ENCODE measurements at regions not wholly inside any gene's neighbourhood (a gene's known extent, or its start where the extent isn't known, plus 50 kb on each side); places are given as distances from the start of the nearest gene placed in this dataset.
"Not testable (repeated sequence)": the region's sequence is repeated elsewhere in the genome, so short reads cannot be mapped to it uniquely, and the experiment has no call there.

DNA sequence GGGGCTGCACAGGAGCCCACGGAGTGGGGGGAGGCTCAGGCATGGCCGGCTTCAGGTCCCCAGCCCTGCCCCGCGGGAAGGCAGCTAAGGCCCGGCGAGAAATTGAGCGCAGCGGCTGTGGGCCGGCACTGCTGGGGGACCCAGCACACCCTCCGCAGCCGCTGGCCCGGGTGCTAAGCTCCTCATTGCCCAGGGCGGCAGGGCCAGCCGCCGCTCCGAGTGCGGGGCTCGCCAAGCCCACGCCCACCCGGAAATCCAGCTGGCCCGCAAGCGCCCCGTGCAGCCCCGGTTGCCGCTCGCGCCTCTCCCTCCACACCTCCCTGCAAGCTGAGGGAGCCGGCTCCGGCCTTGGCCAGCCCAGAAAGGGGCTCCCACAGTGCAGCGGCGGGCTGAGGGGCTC lies 106.0 kb downstream of the FCRL5 start:
- H3K36me3 ChIP-seq (ENCODE audit: insufficient read depth); DNase-seq (ENCODE audit: low spot score); H3K27ac ChIP-seq (ENCODE audit: low read depth); H3K9me3 Mint-ChIP-seq; H3K27me3 Mint-ChIP-seq (ENCODE audit: insufficient read depth, low read depth, poor library complexity); H4K20me1 ChIP-seq (replicated peaks; ENCODE audit: insufficient read depth); H3K4me1 ChIP-seq (ENCODE audit: insufficient read depth); H3K4me3 ChIP-seq; H3K36me3 Mint-ChIP-seq (ENCODE audit: low read depth); H3K4me2 ChIP-seq; H3K4me3 Mint-ChIP-seq; H3K79me2 ChIP-seq (replicated peaks; ENCODE audit: insufficient read depth); H3K9me2 ChIP-seq (ENCODE audit: insufficient read depth); H3K27ac Mint-ChIP-seq; H3K27me3 ChIP-seq (ENCODE audit: insufficient read depth); H3K4me1 Mint-ChIP-seq; ATAC-seq; H3F3A ChIP-seq (replicated peaks; ENCODE audit: low read depth); H2AFZ ChIP-seq: not testable (repeated sequence)

GRCh38 chr1:157445616-157446140 lies 106.6 kb downstream of the FCRL5 start:
- not testable (repeated sequence) for H2AFZ ChIP-seq; H3K9me2 ChIP-seq (ENCODE audit: insufficient read depth); DNase-seq (ENCODE audit: low spot score); H3K79me2 ChIP-seq (replicated peaks; ENCODE audit: insufficient read depth); H3K4me2 ChIP-seq; H3F3A ChIP-seq (replicated peaks; ENCODE audit: low read depth); H3K27me3 Mint-ChIP-seq (ENCODE audit: insufficient read depth, low read depth, poor library complexity); H3K4me3 Mint-ChIP-seq; H3K27ac ChIP-seq (ENCODE audit: low read depth); H3K4me1 Mint-ChIP-seq; ATAC-seq; H3K27me3 ChIP-seq (ENCODE audit: insufficient read depth); H3K36me3 ChIP-seq (ENCODE audit: insufficient read depth); H3K4me3 ChIP-seq; H3K4me1 ChIP-seq (ENCODE audit: insufficient read depth); H3K27ac Mint-ChIP-seq; H3K36me3 Mint-ChIP-seq (ENCODE audit: low read depth); H3K9me3 Mint-ChIP-seq; H4K20me1 ChIP-seq (replicated peaks; ENCODE audit: insufficient read depth)

- no peak for ATAC-seq
- DNase-seq (ENCODE audit: low spot score) = no peak
- Histone ChIP-seq H3K4me3 (no peak overlapping the region), H3K27me3 (ENCODE audit: insufficient read depth) (no peaks in the 10 kb centered on the region), H2AFZ (no peak overlapping the region), H3K4me1 (ENCODE audit: insufficient read depth) (peaks cover 26% of the 10 kb centered on the region), H3K4me2 (no peak overlapping the region), H3F3A (replicated peaks; ENCODE audit: low read depth) (no peaks in the 10 kb centered on the region), H3K36me3 (ENCODE audit: insufficient read depth) (no peaks in the 10 kb centered on the region), H4K20me1 (replicated peaks; ENCODE audit: insufficient read depth) (no peaks in the 10 kb centered on the region), H3K27ac (ENCODE audit: low read depth) (no peak overlapping the region), H3K9me2 (ENCODE audit: insufficient read depth) (peaks cover 18% of the 10 kb centered on the region; the same call in 1 of the 2 replicates), H3K79me2 (replicated peaks; ENCODE audit: insufficient read depth) (no peaks in the 10 kb centered on the region)
- Mint-ChIP-seq H3K36me3 (ENCODE audit: low read depth) (peaks cover 5% of the 10 kb centered on the region; the same call in 1 of the 3 replicates), H3K27me3 (ENCODE audit: insufficient read depth, low read depth, poor library complexity) (peaks cover 2% of the 10 kb centered on the region), H3K27ac (no peak overlapping the region), H3K4me1 (peaks cover 22% of the 10 kb centered on the region; the same call in 2 of the 3 replicates), H3K4me3 (no peak overlapping the region), H3K9me3 (peaks cover 8% of the 10 kb centered on the region; the same call in 2 of the 3 replicates)
- TF ChIP-seq NANOG (IDR thresholded peaks at IDR 0.05; ENCODE audit: borderline replicate concordance) = no peak
- no peak for TF ChIP-seq CREB1 (CRISPR knock-in tag; IDR thresholded peaks at IDR 0.05; ENCODE audit: low read depth)
- no peak for TF ChIP-seq EZH2phosphoT487 (IDR thresholded peaks at IDR 0.05; ENCODE audit: unreplicated experiment)
- TF ChIP-seq ZNF114 (CRISPR knock-in tag; IDR thresholded peaks at IDR 0.05) = no peak
- TF ChIP-seq, protein P1, sequence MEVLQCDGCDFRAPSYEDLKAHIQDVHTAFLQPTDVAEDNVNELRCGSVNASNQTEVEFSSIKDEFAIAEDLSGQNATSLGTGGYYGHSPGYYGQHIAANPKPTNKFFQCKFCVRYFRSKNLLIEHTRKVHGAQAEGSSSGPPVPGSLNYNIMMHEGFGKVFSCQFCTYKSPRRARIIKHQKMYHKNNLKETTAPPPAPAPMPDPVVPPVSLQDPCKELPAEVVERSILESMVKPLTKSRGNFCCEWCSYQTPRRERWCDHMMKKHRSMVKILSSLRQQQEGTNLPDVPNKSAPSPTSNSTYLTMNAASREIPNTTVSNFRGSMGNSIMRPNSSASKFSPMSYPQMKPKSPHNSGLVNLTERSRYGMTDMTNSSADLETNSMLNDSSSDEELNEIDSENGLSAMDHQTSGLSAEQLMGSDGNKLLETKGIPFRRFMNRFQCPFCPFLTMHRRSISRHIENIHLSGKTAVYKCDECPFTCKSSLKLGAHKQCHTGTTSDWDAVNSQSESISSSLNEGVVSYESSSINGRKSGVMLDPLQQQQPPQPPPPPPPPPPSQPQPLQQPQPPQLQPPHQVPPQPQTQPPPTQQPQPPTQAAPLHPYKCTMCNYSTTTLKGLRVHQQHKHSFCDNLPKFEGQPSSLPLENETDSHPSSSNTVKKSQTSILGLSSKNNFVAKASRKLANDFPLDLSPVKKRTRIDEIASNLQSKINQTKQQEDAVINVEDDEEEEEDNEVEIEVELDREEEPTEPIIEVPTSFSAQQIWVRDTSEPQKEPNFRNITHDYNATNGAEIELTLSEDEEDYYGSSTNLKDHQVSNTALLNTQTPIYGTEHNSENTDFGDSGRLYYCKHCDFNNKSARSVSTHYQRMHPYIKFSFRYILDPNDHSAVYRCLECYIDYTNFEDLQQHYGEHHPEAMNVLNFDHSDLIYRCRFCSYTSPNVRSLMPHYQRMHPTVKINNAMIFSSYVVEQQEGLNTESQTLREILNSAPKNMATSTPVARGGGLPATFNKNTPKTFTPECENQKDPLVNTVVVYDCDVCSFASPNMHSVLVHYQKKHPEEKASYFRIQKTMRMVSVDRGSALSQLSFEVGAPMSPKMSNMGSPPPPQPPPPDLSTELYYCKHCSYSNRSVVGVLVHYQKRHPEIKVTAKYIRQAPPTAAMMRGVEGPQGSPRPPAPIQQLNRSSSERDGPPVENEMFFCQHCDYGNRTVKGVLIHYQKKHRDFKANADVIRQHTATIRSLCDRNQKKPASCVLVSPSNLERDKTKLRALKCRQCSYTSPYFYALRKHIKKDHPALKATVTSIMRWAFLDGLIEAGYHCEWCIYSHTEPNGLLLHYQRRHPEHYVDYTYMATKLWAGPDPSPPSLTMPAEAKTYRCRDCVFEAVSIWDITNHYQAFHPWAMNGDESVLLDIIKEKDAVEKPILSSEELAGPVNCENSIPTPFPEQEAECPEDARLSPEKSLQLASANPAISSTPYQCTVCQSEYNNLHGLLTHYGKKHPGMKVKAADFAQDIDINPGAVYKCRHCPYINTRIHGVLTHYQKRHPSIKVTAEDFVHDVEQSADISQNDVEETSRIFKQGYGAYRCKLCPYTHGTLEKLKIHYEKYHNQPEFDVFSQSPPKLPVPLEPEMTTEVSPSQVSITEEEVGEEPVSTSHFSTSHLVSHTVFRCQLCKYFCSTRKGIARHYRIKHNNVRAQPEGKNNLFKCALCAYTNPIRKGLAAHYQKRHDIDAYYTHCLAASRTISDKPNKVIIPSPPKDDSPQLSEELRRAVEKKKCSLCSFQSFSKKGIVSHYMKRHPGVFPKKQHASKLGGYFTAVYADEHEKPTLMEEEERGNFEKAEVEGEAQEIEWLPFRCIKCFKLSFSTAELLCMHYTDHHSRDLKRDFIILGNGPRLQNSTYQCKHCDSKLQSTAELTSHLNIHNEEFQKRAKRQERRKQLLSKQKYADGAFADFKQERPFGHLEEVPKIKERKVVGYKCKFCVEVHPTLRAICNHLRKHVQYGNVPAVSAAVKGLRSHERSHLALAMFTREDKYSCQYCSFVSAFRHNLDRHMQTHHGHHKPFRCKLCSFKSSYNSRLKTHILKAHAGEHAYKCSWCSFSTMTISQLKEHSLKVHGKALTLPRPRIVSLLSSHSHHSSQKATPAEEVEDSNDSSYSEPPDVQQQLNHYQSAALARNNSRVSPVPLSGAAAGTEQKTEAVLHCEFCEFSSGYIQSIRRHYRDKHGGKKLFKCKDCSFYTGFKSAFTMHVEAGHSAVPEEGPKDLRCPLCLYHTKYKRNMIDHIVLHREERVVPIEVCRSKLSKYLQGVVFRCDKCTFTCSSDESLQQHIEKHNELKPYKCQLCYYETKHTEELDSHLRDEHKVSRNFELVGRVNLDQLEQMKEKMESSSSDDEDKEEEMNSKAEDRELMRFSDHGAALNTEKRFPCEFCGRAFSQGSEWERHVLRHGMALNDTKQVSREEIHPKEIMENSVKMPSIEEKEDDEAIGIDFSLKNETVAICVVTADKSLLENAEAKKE (CRISPR knock-in tag; IDR thresholded peaks at IDR 0.05) = no peak
- TF ChIP-seq JUNB (IDR thresholded peaks at IDR 0.05; ENCODE audit: unreplicated experiment) = no peak
- no peak for TF ChIP-seq EZH2 (IDR thresholded peaks at IDR 0.05; ENCODE audit: low read depth, unreplicated experiment)
- no peak for TF ChIP-seq REST (IDR thresholded peaks at IDR 0.05; ENCODE audit: unreplicated experiment)
Measured at GRCh38 chr1:157442065-157442464, 110.2 kb downstream of the FCRL5 start.
